Heart left ventricle (tissue), 16 donors: ENCODE measurements at regions not wholly inside any gene's neighbourhood (a gene's known extent, or its start where the extent isn't known, plus 50 kb on each side); places are given as distances from the start of the nearest gene placed in this dataset.

Source experiments
- ATAC-seq, 4 donors: fragments of 200-7000 bp; cut with Tn5 transposase; one replicate each; pipeline ENCODE4 v1.9.1; 2020 to 2022; ENCODE audit warnings: moderate library complexity in 4 of 4, mild to moderate bottlenecking in 3 of 4, moderate number of reproducible peaks in 1 of 4
- DNase-seq, 5 donors: peaks; one replicate each; pipeline ENCODE4 v3.0.0-alpha.2; 2020
- H3K27ac ChIP-seq, 12 donors: fragments of 200-600 bp; sonication (generic) in 4 of 12; one replicate each; pipeline versions ENCODE4 v1.5.0 to v1.8.0; 2016 to 2022; ENCODE audit warnings: mild to moderate bottlenecking in 2 of 12
- H3K27me3 ChIP-seq, 9 donors: fragments of 200-600 bp; sonication (generic) in 2 of 9; one replicate each; pipeline versions ENCODE4 v1.5.1 to v1.8.0; 2016 to 2022; ENCODE audit warnings: mild to moderate bottlenecking in 3 of 9
- H3K36me3 ChIP-seq, 9 donors: fragments of 200-600 bp; sonication (generic) in 2 of 9; one replicate each; pipeline versions ENCODE4 v1.5.0 to v1.8.0; 2018 to 2022; ENCODE audit warnings: mild to moderate bottlenecking in 2 of 9
- H3K4me1 ChIP-seq, 12 donors: fragments of 200-600 bp; sonication (generic) in 4 of 12; one replicate each; pipeline versions ENCODE4 v1.5.0 to v1.8.0; 2016 to 2022; ENCODE audit warnings: mild to moderate bottlenecking in 3 of 12
- H3K4me3 ChIP-seq, 12 donors: fragments of 200-600 bp; sonication (generic) in 4 of 12; one replicate each; pipeline versions ENCODE4 v1.5.0 to v1.8.0; 2017 to 2022; ENCODE audit warnings: mild to moderate bottlenecking in 9 of 12, moderate library complexity in 4 of 12
- H3K9me3 ChIP-seq, 12 donors: fragments of 200-600 bp; sonication (generic) in 4 of 12; one replicate each; pipeline versions ENCODE4 v1.5.0 to v1.8.0; 2016 to 2022; ENCODE audit warnings: mild to moderate bottlenecking in 1 of 12
- CTCF ChIP-seq, 12 donors: fragments of 200-600 bp; sonication (generic) in 4 of 12; IDR thresholded peaks; one replicate each; pipeline versions ENCODE4 v1.5.0 to v1.8.0; 2018 to 2022; ENCODE audit warnings: antibody characterized with exemption in 12 of 12, mild to moderate bottlenecking in 5 of 12
- POLR2A ChIP-seq, 2 donors: fragments of 450-650 bp; IDR thresholded peaks; one replicate each; pipeline ENCODE4 v1.6.1; 2017; ENCODE audit warnings: antibody characterized with exemption in 2 of 2, mild to moderate bottlenecking in 2 of 2, moderate library complexity in 2 of 2
- WGBS, 4 donors: extraction: QIAGEN DNeasy Blood & Tissue Kit in 2 of 4; methylation state at CpG; one replicate each; pipeline versions ENCODE4 v1.1.5 to v1.1.7; 2013 to 2018; 5-methylcytosine and 5-hydroxymethylcytosine counted together
- intact Hi-C, 10 donors: fragments of 100-400 bp; cut with DNase I; formaldehyde crosslinking; loops; one replicate each; pipeline versions ENCODE4 v1.11.1 to v1.14.2; 2022
- donor health status: ischemic (EF 13 %, LVEDD 7.1; RV severe dilation, severe dysfunction).
- donor health status: healthy with polysubstance abuse.
- donor health status: DM: no; HTN: yes; CAD: no.
- donor health status: DM: no; HTN: no; CAD: no.
- donor health status: ischemic (EF 25% LVEDD 6.9; RV normal size, moderate dysfunction).
- donor health status: ischemic (EF 25% LVEDD 5.7; RV mildly dilated, moderate dysfunction).
- donor health status: healthy.
- donor health status: DM: yes; HTN: yes; CAD: no.
- donor health status: ischemic (EF 35%, LVEDD 5.7; RV mildly dilated, moderate dysfunction).
- donor health status: nonischemic (EF 11% LVEDD 7.7; RV severe dilation, severe dysfunction).
- donor health status: DM: yes; HTN: yes; CAD: no.
- donor health status: PGD.
- donor health status: ischemic (EF 29% LVEDD 5.4; RV normal size, mild dysfunction).
- donor health status: nonischemic (EF 23%, LVEDD 6.1; RV moderate dilation, normal function).

DNA sequence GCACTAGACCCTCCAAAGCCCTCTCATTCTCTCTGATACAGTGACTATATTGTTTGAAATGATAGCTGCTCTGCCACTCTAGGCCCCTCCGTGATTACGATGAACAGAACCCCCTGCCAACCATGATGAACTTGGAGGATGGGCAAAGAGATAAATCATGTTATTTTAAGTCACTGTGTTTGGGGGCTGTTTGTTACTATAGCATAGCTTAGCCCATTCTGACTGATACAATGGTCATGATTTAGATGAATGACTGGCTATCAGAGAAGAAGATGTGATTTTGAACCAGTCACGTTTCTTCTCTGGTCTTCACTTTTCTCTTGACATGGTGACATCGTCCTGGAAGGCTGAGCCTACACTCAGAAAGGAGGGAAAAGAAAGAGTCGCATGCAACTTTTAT, 95.4 kb upstream of the HABP2 start:
- Histone ChIP-seq H3K27me3 (peaks cover 0 to 7% (median 0%) of the 10 kb centered on the region in 9 donors), H3K9me3 (peaks cover 0 to 3% (median 0%) of the 10 kb centered on the region in 12 donors), H3K36me3 (no peaks in the 10 kb centered on the region), H3K4me1 (peaks cover 0 to 6% (median 0%) of the 10 kb centered on the region in 12 donors), H3K4me3 (no peak overlapping the region), H3K27ac (no peak overlapping the region)
- WGBS, 4 donors, result 85 to 91% (median 88%) methylated on average over 5 of the region's 5 CpGs
- DNase-seq (no peak), ATAC-seq (no peak)
- intact Hi-C loops, result loop anchor here in 1 of 10 donors (10.0 kb wide), 1 partner anchor 57 kb away; no protein-coding TSS in a partner anchor
- TF ChIP-seq CTCF (IDR thresholded peaks at IDR 0.05) (no peak), POLR2A (IDR thresholded peaks at IDR 0.05) (no peak)

DNA sequence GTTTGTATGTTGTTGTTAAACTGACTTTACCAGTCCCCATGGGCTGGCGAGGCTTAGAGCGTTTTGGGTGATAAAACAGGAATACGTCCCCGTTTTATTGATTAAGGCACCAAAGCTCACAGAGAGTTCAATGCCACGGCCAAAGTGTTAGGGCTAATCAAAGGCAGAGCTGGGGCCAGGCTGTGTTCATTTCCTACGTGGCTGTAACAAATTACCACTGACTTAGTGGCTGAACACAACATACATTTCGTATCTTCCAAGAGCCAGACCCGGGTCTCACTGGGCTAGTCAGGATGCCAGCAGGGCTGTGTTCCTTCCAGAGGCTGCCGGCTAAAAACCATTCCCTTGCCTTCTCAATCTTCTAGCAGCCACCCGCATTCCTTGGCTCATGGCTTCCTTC, 94.4 kb upstream of the HABP2 start:
- intact Hi-C loops, result loop anchor here in 1 of 10 donors (10.0 kb wide), 1 partner anchor 56 kb away; no protein-coding TSS in a partner anchor
- H3K27me3 ChIP-seq, result peaks cover 0 to 7% (median 0%) of the 10 kb centered on the region in 9 donors
- 91 to 93% (median 92%) methylated on average over 10 of the region's 10 CpGs for WGBS, 4 donors
- no peaks in the 10 kb centered on the region for H3K36me3 ChIP-seq
- H3K4me3 ChIP-seq, result no peak overlapping the region
- no peak for ATAC-seq
- peaks cover 0 to 3% (median 0%) of the 10 kb centered on the region in 12 donors for H3K9me3 ChIP-seq
- TF ChIP-seq POLR2A (IDR thresholded peaks at IDR 0.05), result no peak
- no peak for TF ChIP-seq CTCF (IDR thresholded peaks at IDR 0.05)
- H3K4me1 ChIP-seq, result peaks cover 0 to 6% (median 0%) of the 10 kb centered on the region in 12 donors
- no peak for DNase-seq
- no peak overlapping the region for H3K27ac ChIP-seq

- ATAC-seq (no peak), DNase-seq (no peak)
- intact Hi-C loops, result loop anchor here in 1 of 10 donors (10.0 kb wide), 1 partner anchor 56 kb away; no protein-coding TSS in a partner anchor
- peaks cover 0 to 3% (median 0%) of the 10 kb centered on the region in 12 donors for H3K9me3 ChIP-seq
- no peak overlapping the region for H3K27ac ChIP-seq
- H3K4me3 ChIP-seq, result no peak overlapping the region
- 68 to 80% (median 77%) methylated on average over 5 of the region's 5 CpGs for WGBS, 4 donors
- H3K36me3 ChIP-seq, result no peaks in the 10 kb centered on the region
- TF ChIP-seq CTCF (IDR thresholded peaks at IDR 0.05), result no peak
- TF ChIP-seq POLR2A (IDR thresholded peaks at IDR 0.05), result no peak
- H3K4me1 ChIP-seq, result peaks cover 0 to 9% (median 0%) of the 10 kb centered on the region in 12 donors
- H3K27me3 ChIP-seq, result peaks cover 0 to 7% (median 0%) of the 10 kb centered on the region in 9 donors
These were observed 93.9 kb upstream of the HABP2 start for GRCh38 chr10:113458944-113459343.

DNA sequence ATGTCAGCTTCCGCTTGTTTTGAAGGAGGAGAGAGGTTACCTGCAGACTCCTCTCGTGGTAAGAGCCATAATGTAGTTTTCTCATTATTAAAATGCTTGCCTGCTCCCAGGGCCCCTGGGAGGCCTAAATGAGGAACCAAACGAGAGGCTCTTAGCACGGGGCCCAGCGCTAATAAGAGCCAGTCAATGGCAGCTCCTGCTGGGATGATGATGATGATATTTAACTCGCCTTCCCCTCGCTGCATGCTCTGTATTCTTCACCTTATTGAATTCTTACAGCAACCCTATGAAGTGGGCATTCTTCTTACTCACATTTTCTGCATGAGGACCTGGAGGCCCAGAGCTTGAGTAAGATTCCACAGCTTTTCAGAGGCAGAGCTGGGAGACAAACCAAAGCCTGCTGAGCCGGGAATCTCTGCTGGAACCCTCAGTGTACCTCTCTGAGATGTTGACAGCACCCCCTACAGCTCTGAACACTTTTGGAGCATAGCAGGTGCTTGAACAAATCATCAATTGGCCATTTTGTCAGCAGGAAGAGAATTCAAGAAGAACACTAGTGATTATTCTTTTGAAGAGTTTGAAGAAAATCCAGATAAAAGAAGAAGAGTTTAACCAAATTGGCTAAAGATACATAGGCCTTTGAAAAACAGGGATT, 93.1 kb upstream of the HABP2 start:
- TF ChIP-seq CTCF (IDR thresholded peaks at IDR 0.05) (no peak), POLR2A (IDR thresholded peaks at IDR 0.05) (no peak)
- peaks cover 0 to 3% (median 0%) of the 10 kb centered on the region in 12 donors for H3K9me3 ChIP-seq
- no peak overlapping the region for H3K4me3 ChIP-seq
- WGBS, 4 donors, result 77 to 92% (median 78%) methylated on average over 8 of the region's 8 CpGs
- H3K27ac ChIP-seq, result no peak overlapping the region
- peaks cover 0 to 4% (median 0%) of the 10 kb centered on the region in 12 donors for H3K4me1 ChIP-seq
- H3K36me3 ChIP-seq, result no peaks in the 10 kb centered on the region
- DNase-seq, result no peak
- H3K27me3 ChIP-seq, result peaks cover 0 to under 1% (median 0%) of the 10 kb centered on the region in 9 donors
- intact Hi-C loops, result loop anchor here in 1 of 10 donors (10.0 kb wide), 1 partner anchor 55 kb away; no protein-coding TSS in a partner anchor
- no peak for ATAC-seq
